Right cardiac atrium (tissue), 5 donors: ENCODE measurements at regions not wholly inside any gene's neighbourhood (a gene's known extent, or its start where the extent isn't known, plus 50 kb on each side); places are given as distances from the start of the nearest gene placed in this dataset.
"Not testable (repeated sequence)": the region's sequence is repeated elsewhere in the genome, so short reads cannot be mapped to it uniquely, and the experiment has no call there.

ENCODE experiments used
- ATAC-seq, 2 donors: fragments of 200-7000 bp; cut with Tn5 transposase; one replicate each; pipeline versions ENCODE4 v1.8.0 to v1.9.1; 2020; ENCODE audit warnings: moderate library complexity in 2 of 2, mild to moderate bottlenecking in 1 of 2
- DNase-seq, 3 donors: peaks; one replicate each; pipeline ENCODE4 v3.0.0-alpha.2; 2020
- H3K27ac ChIP-seq: one replicate; pipeline ENCODE4 v1.5.1; 2013; ENCODE audit warnings: mild to moderate bottlenecking, low read length, control low read depth, moderate library complexity
- H3K27me3 ChIP-seq: one replicate; pipeline ENCODE4 v1.6.1; 2013; ENCODE audit not compliant: control insufficient read depth, insufficient read depth
- H3K4me1 ChIP-seq: one replicate; pipeline ENCODE4 v1.6.1; 2013; ENCODE audit warnings: low read length; ENCODE audit not compliant: control insufficient read depth, insufficient read depth
- H3K4me3 ChIP-seq: one replicate; pipeline ENCODE4 v1.5.1; 2013; ENCODE audit warnings: low read length, control low read depth
- H3K9me3 ChIP-seq: one replicate; pipeline ENCODE4 v1.6.1; 2013; ENCODE audit warnings: low read length; ENCODE audit not compliant: control insufficient read depth
- WGBS: extraction: QIAGEN DNeasy Blood & Tissue Kit; methylation state at CpG from one replicate; pipeline ENCODE4 v1.1.7; 2013; 5-methylcytosine and 5-hydroxymethylcytosine counted together
- intact Hi-C, 4 donors: fragments of 100-400 bp; cut with DNase I; formaldehyde crosslinking; loops; one replicate each; pipeline versions ENCODE4 v1.11.0 to v1.14.0; 2022 to 2023
- donor health status: healthy with polysubstance abuse.
- donor health status: DM: no; HTN: yes; CAD: no.
- donor health status: DM: no; HTN: no; CAD: no.
- donor health status: DM: no; HTN: yes; CAD: no; lungs with severe emphysema.
- donor health status: DM: yes; HTN: yes; CAD: no.

GRCh38 chr4:129821073-129821472, 725.1 kb downstream of the C4orf33 start:
- Histone ChIP-seq H3K27me3 (no peaks in the 10 kb centered on the region), H3K27ac (no peak overlapping the region), H3K9me3 (no peaks in the 10 kb centered on the region), H3K4me3 (no peak overlapping the region), H3K4me1 (no peaks in the 10 kb centered on the region)
- ATAC-seq: no peak
- intact Hi-C loops: no loop called here
- DNase-seq: no peak
- WGBS: 96% methylated on average over 1 of the region's 1 CpG

GRCh38 chr4:129821963-129822362, 726.0 kb downstream of the C4orf33 start:
- no peaks in the 10 kb centered on the region for H3K27me3 ChIP-seq
- DNase-seq (no peak), ATAC-seq (peak in 1 of 2 donors; percentile 59)
- H3K27ac ChIP-seq: no peak overlapping the region
- no peaks in the 10 kb centered on the region for H3K9me3 ChIP-seq
- intact Hi-C loops: no loop called here
- H3K4me3 ChIP-seq: no peak overlapping the region
- H3K4me1 ChIP-seq: no peaks in the 10 kb centered on the region

- Histone ChIP-seq H3K27ac (no peak overlapping the region), H3K4me3 (no peak overlapping the region), H3K27me3 (no peaks in the 10 kb centered on the region), H3K4me1 (no peaks in the 10 kb centered on the region), H3K9me3 (no peaks in the 10 kb centered on the region)
- intact Hi-C loops: no loop called here
- DNase-seq (peak; percentile 23 to 72 (median 64)), ATAC-seq (peak in 1 of 2 donors; percentile 94)
- WGBS: 42% methylated on average over 2 of the region's 2 CpGs
These were observed 726.7 kb downstream of the C4orf33 start for GRCh38 chr4:129822701-129823100.

GRCh38 chr4:129823105-129823504, 727.2 kb downstream of the C4orf33 start:
- Histone ChIP-seq H3K27me3 (no peaks in the 10 kb centered on the region), H3K9me3 (no peaks in the 10 kb centered on the region), H3K4me1 (no peaks in the 10 kb centered on the region), H3K27ac (no peak overlapping the region), H3K4me3 (no peak overlapping the region)
- DNase-seq (no peak), ATAC-seq (peak in 1 of 2 donors; percentile 57)
- intact Hi-C loops: no loop called here

- DNase-seq (no peak), ATAC-seq (no peak)
- Histone ChIP-seq H3K4me1 (no peaks in the 10 kb centered on the region), H3K27me3 (no peaks in the 10 kb centered on the region), H3K9me3 (no peaks in the 10 kb centered on the region), H3K27ac (no peak overlapping the region), H3K4me3 (no peak overlapping the region)
- WGBS: 88% methylated on average over 2 of the region's 2 CpGs
- intact Hi-C loops: no loop called here
These were observed 733.4 kb downstream of the C4orf33 start for GRCh38 chr4:129829373-129829772.

- Histone ChIP-seq H3K27ac (no peak overlapping the region), H3K27me3 (no peaks in the 10 kb centered on the region), H3K4me3 (no peak overlapping the region), H3K9me3 (no peaks in the 10 kb centered on the region), H3K4me1 (no peaks in the 10 kb centered on the region)
- no peak for ATAC-seq
- no peak for DNase-seq
- WGBS: 52% methylated on average over 3 of the region's 3 CpGs
- intact Hi-C loops: no loop called here
These were observed 743.7 kb downstream of the C4orf33 start for GRCh38 chr4:129839687-129840086.

GRCh38 chr4:129842096-129842495, 746.1 kb downstream of the C4orf33 start:
- 70% methylated on average over 4 of the region's 4 CpGs for whole genome bisulfite sequencing
- Histone ChIP-seq H3K4me1 (no peaks in the 10 kb centered on the region), H3K27ac (no peak overlapping the region), H3K9me3 (no peaks in the 10 kb centered on the region), H3K27me3 (no peaks in the 10 kb centered on the region), H3K4me3 (no peak overlapping the region)
- intact Hi-C loops: no loop called here
- no peak for ATAC-seq
- no peak for DNase-seq

- Histone ChIP-seq H3K27me3 (no peaks in the 10 kb centered on the region), H3K27ac (no peak overlapping the region), H3K4me3 (no peak overlapping the region), H3K4me1 (no peaks in the 10 kb centered on the region), H3K9me3 (no peaks in the 10 kb centered on the region)
- no peak for ATAC-seq
- no peak for DNase-seq
- intact Hi-C loops: no loop called here
- WGBS: 75% methylated on average over 4 of the region's 4 CpGs
These were observed 756.5 kb downstream of the C4orf33 start for GRCh38 chr4:129852434-129852833.

- H3K27ac ChIP-seq, H3K4me1 ChIP-seq, intact Hi-C loops, H3K27me3 ChIP-seq, DNase-seq, H3K9me3 ChIP-seq, ATAC-seq, H3K4me3 ChIP-seq: not testable (repeated sequence)
- 93% methylated on average over 26 of the region's 27 CpGs for whole genome bisulfite sequencing
These were observed 757.9 kb downstream of the C4orf33 start for GRCh38 chr4:129853685-129854467.

- Histone ChIP-seq H3K4me1 (no peaks in the 10 kb centered on the region), H3K4me3 (no peak overlapping the region), H3K9me3 (no peaks in the 10 kb centered on the region), H3K27me3 (no peaks in the 10 kb centered on the region), H3K27ac (no peak overlapping the region)
- ATAC-seq (no peak), DNase-seq (no peak)
- intact Hi-C loops: no loop called here
- 81% methylated on average over 1 of the region's 1 CpG for WGBS
These were observed 766.5 kb downstream of the C4orf33 start for GRCh38 chr4:129862461-129862860.

- DNase-seq (no peak), ATAC-seq (no peak)
- 41% methylated on average over 3 of the region's 3 CpGs for WGBS
- intact Hi-C loops: no loop called here
- Histone ChIP-seq H3K9me3 (no peaks in the 10 kb centered on the region), H3K4me1 (no peaks in the 10 kb centered on the region), H3K27me3 (no peaks in the 10 kb centered on the region), H3K27ac (no peak overlapping the region), H3K4me3 (no peak overlapping the region)
These were observed 767.3 kb downstream of the C4orf33 start for GRCh38 chr4:129863206-129863605.

GRCh38 chr4:129883996-129884395, 788.0 kb downstream of the C4orf33 start:
- no peaks in the 10 kb centered on the region for H3K9me3 ChIP-seq
- no peak overlapping the region for H3K4me3 ChIP-seq
- intact Hi-C loops: no loop called here
- no peaks in the 10 kb centered on the region for H3K4me1 ChIP-seq
- no peaks in the 10 kb centered on the region for H3K27me3 ChIP-seq
- no peak for DNase-seq
- ATAC-seq: no peak
- whole genome bisulfite sequencing: 74% methylated on average over 3 of the region's 3 CpGs
- H3K27ac ChIP-seq: no peak overlapping the region
